GM23338 (cell line): ENCODE measurements at regions not wholly inside any gene's neighbourhood (a gene's known extent, or its start where the extent isn't known, plus 50 kb on each side); places are given as distances from the start of the nearest gene placed in this dataset.

Source experiments
- ATAC-seq: fragments of 200-7000 bp; cut with Tn5 transposase; 3 replicates; pipeline ENCODE4 v1.9.1; 2020
- DNase-seq: peaks from one replicate; pipeline ENCODE4 v3.0.0-alpha.2; 2015; ENCODE audit warnings: low spot score
- H2AFZ ChIP-seq: fragments of 200-600 bp; sonication (generic); 2 replicates; pipeline ENCODE4 v1.8.0; 2016; ENCODE audit warnings: antibody characterized with exemption, mild to moderate bottlenecking, moderate library complexity
- H3F3A ChIP-seq: fragments of 200-600 bp; sonication (generic); replicated peaks from 2 replicates; pipeline ENCODE4 v1.8.0; 2017; ENCODE audit warnings: antibody characterized with exemption, mixed run types, low read depth
- H3K27ac ChIP-seq: fragments of 200-600 bp; sonication (generic); 2 replicates; pipeline ENCODE4 v1.6.1; 2016; ENCODE audit warnings: low read depth
- H3K27me3 ChIP-seq: fragments of 200-600 bp; sonication (generic); 2 replicates; pipeline ENCODE4 v1.8.0; 2016; ENCODE audit warnings: mild to moderate bottlenecking, mixed run types, moderate library complexity; ENCODE audit not compliant: insufficient read depth
- H3K36me3 ChIP-seq: fragments of 200-600 bp; sonication (generic); 2 replicates; pipeline ENCODE4 v1.8.0; 2016; ENCODE audit warnings: mild to moderate bottlenecking; ENCODE audit not compliant: insufficient read depth
- H3K4me1 ChIP-seq: fragments of 200-600 bp; sonication (generic); 2 replicates; pipeline ENCODE4 v1.8.0; 2016; ENCODE audit warnings: mild to moderate bottlenecking, moderate library complexity; ENCODE audit not compliant: insufficient read depth
- H3K4me2 ChIP-seq: fragments of 200-600 bp; sonication (generic); 2 replicates; pipeline ENCODE4 v1.7.1; 2017; ENCODE audit warnings: mixed run types
- H3K4me3 ChIP-seq: fragments of 200-600 bp; sonication (generic); 2 replicates; pipeline ENCODE4 v1.6.1; 2016; ENCODE audit warnings: mixed run types
- H3K79me2 ChIP-seq: fragments of 200-600 bp; sonication (generic); replicated peaks from 2 replicates; pipeline ENCODE4 v1.8.0; 2017; ENCODE audit warnings: mild to moderate bottlenecking; ENCODE audit not compliant: insufficient read depth
- H3K9me2 ChIP-seq: fragments of 200-600 bp; sonication (generic); 2 replicates; pipeline ENCODE4 v1.8.0; 2017; ENCODE audit not compliant: insufficient read depth
- H4K20me1 ChIP-seq: fragments of 200-600 bp; sonication (generic); replicated peaks from 2 replicates; pipeline ENCODE4 v1.8.0; 2017; ENCODE audit warnings: mild to moderate bottlenecking; ENCODE audit not compliant: insufficient read depth
- H3K27ac Mint-ChIP-seq: 2 replicates; pipeline ENCODE4 v1.8.0; 2020; ENCODE audit warnings: inconsistent platforms, mild to moderate bottlenecking, moderate library complexity, mixed read lengths
- H3K27me3 Mint-ChIP-seq: 3 replicates; pipeline ENCODE4 v1.8.0; 2022; ENCODE audit warnings: low read depth, mild to moderate bottlenecking, moderate library complexity, mixed read lengths, inconsistent platforms; ENCODE audit not compliant: insufficient read depth, poor library complexity
- H3K36me3 Mint-ChIP-seq: 3 replicates; pipeline ENCODE4 v1.8.0; 2021; ENCODE audit warnings: low read depth, mild to moderate bottlenecking, inconsistent platforms, moderate library complexity, mixed read lengths
- H3K4me1 Mint-ChIP-seq: 3 replicates; pipeline ENCODE4 v1.8.0; 2020; ENCODE audit warnings: mild to moderate bottlenecking, inconsistent platforms, mixed read lengths
- H3K4me3 Mint-ChIP-seq: 3 replicates; pipeline ENCODE4 v1.8.0; 2021; ENCODE audit warnings: moderate library complexity, mild to moderate bottlenecking, inconsistent platforms, mixed read lengths
- H3K9me3 Mint-ChIP-seq: 3 replicates; pipeline ENCODE4 v1.8.0; 2020; ENCODE audit warnings: moderate library complexity, mild to moderate bottlenecking, inconsistent platforms, mixed read lengths
- EZH2 ChIP-seq: fragments of 200-600 bp; sonication (generic); IDR thresholded peaks from one replicate; pipeline ENCODE4 v1.8.0; 2017; ENCODE audit warnings: antibody characterized with exemption, mild to moderate bottlenecking, low read depth; ENCODE audit not compliant: unreplicated experiment
- JUNB ChIP-seq: IDR thresholded peaks from one replicate; pipeline ENCODE4 v1.6.1; 2016; ENCODE audit warnings: antibody characterized with exemption; ENCODE audit not compliant: unreplicated experiment
- NANOG ChIP-seq: IDR thresholded peaks from 2 replicates; pipeline ENCODE4 v1.6.1; 2016; ENCODE audit warnings: antibody characterized with exemption, borderline replicate concordance
- POLR2AphosphoS5 ChIP-seq: IDR thresholded peaks from 2 replicates; pipeline ENCODE4 v1.6.1; 2016; ENCODE audit warnings: antibody characterized with exemption, low read depth
- STAT1 ChIP-seq: IDR thresholded peaks from one replicate; pipeline ENCODE4 v1.6.1; 2016; ENCODE audit warnings: antibody characterized with exemption; ENCODE audit not compliant: unreplicated experiment
- ZNF331 ChIP-seq: fragments of 250-450 bp; sonication (Bioruptor Pico); IDR thresholded peaks from 2 replicates; pipeline ENCODE4 v1.5.0; 2020; ENCODE audit warnings: low read depth, mild to moderate bottlenecking, moderate library complexity
- TF ChIP-seq, protein P1 (sequence below): fragments of 250-450 bp; sonication (Bioruptor Pico); IDR thresholded peaks from 2 replicates; pipeline ENCODE4 v1.5.0; 2020; ENCODE audit warnings: mild to moderate bottlenecking, moderate library complexity
- TF ChIP-seq, protein P2 (sequence below), 2 experiments: fragments of 200-600 bp in 1 of 2; sonication (generic) in 1 of 2; conservative IDR thresholded peaks; 2 replicates each; pipeline versions ENCODE4 v1.5.1 to v1.6.1; 2016 to 2017; ENCODE audit warnings: antibody characterized with exemption in 2 of 2, low read depth in 2 of 2, mild to moderate bottlenecking in 2 of 2, moderate library complexity in 1 of 2

DNA sequence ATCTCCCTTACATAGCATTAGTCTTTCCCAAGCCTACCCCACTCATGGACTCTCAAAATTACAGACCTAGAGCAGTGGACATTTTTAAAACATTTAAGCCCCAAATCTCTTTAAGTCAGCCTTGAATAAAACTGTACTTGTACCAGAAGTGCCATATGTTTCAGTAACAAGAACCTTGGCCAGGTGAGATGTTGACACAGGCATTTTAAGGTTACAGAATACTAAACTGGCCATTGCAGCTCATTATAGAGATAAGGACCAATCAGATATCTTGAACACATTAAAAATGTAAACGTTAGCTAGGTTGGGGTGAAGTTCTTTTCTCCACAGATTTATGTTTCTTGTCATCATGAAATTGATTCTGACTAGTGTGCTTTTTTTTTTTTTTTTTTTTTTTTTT, 103.8 kb upstream of the MIER3 start:
- no peak for ATAC-seq
- DNase-seq = no peak
- no peaks in the 10 kb centered on the region for H3K9me3 Mint-ChIP-seq
- TF ChIP-seq ZNF331 (CRISPR knock-in tag) = no peak
- TF ChIP-seq, protein P1, sequence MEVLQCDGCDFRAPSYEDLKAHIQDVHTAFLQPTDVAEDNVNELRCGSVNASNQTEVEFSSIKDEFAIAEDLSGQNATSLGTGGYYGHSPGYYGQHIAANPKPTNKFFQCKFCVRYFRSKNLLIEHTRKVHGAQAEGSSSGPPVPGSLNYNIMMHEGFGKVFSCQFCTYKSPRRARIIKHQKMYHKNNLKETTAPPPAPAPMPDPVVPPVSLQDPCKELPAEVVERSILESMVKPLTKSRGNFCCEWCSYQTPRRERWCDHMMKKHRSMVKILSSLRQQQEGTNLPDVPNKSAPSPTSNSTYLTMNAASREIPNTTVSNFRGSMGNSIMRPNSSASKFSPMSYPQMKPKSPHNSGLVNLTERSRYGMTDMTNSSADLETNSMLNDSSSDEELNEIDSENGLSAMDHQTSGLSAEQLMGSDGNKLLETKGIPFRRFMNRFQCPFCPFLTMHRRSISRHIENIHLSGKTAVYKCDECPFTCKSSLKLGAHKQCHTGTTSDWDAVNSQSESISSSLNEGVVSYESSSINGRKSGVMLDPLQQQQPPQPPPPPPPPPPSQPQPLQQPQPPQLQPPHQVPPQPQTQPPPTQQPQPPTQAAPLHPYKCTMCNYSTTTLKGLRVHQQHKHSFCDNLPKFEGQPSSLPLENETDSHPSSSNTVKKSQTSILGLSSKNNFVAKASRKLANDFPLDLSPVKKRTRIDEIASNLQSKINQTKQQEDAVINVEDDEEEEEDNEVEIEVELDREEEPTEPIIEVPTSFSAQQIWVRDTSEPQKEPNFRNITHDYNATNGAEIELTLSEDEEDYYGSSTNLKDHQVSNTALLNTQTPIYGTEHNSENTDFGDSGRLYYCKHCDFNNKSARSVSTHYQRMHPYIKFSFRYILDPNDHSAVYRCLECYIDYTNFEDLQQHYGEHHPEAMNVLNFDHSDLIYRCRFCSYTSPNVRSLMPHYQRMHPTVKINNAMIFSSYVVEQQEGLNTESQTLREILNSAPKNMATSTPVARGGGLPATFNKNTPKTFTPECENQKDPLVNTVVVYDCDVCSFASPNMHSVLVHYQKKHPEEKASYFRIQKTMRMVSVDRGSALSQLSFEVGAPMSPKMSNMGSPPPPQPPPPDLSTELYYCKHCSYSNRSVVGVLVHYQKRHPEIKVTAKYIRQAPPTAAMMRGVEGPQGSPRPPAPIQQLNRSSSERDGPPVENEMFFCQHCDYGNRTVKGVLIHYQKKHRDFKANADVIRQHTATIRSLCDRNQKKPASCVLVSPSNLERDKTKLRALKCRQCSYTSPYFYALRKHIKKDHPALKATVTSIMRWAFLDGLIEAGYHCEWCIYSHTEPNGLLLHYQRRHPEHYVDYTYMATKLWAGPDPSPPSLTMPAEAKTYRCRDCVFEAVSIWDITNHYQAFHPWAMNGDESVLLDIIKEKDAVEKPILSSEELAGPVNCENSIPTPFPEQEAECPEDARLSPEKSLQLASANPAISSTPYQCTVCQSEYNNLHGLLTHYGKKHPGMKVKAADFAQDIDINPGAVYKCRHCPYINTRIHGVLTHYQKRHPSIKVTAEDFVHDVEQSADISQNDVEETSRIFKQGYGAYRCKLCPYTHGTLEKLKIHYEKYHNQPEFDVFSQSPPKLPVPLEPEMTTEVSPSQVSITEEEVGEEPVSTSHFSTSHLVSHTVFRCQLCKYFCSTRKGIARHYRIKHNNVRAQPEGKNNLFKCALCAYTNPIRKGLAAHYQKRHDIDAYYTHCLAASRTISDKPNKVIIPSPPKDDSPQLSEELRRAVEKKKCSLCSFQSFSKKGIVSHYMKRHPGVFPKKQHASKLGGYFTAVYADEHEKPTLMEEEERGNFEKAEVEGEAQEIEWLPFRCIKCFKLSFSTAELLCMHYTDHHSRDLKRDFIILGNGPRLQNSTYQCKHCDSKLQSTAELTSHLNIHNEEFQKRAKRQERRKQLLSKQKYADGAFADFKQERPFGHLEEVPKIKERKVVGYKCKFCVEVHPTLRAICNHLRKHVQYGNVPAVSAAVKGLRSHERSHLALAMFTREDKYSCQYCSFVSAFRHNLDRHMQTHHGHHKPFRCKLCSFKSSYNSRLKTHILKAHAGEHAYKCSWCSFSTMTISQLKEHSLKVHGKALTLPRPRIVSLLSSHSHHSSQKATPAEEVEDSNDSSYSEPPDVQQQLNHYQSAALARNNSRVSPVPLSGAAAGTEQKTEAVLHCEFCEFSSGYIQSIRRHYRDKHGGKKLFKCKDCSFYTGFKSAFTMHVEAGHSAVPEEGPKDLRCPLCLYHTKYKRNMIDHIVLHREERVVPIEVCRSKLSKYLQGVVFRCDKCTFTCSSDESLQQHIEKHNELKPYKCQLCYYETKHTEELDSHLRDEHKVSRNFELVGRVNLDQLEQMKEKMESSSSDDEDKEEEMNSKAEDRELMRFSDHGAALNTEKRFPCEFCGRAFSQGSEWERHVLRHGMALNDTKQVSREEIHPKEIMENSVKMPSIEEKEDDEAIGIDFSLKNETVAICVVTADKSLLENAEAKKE (CRISPR knock-in tag) = no peak
- TF ChIP-seq JUNB = no peak
- no peaks in the 10 kb centered on the region for H4K20me1 ChIP-seq
- no peak overlapping the region for H3K4me3 ChIP-seq
- H3K36me3 ChIP-seq = no peaks in the 10 kb centered on the region
- no peaks in the 10 kb centered on the region for H3K4me1 Mint-ChIP-seq
- H3F3A ChIP-seq = no peaks in the 10 kb centered on the region
- H3K4me2 ChIP-seq = no peak overlapping the region
- H2AFZ ChIP-seq = no peak overlapping the region
- peaks cover 7% of the 10 kb centered on the region; the same call in 1 of the 2 replicates for H3K9me2 ChIP-seq
- no peaks in the 10 kb centered on the region for H3K79me2 ChIP-seq
- no peak overlapping the region for H3K27ac ChIP-seq
- H3K27me3 Mint-ChIP-seq = no peaks in the 10 kb centered on the region
- H3K27me3 ChIP-seq = no peaks in the 10 kb centered on the region
- H3K36me3 Mint-ChIP-seq = no peaks in the 10 kb centered on the region
- H3K4me3 Mint-ChIP-seq = no peak overlapping the region
- no peaks in the 10 kb centered on the region for H3K4me1 ChIP-seq
- no peak overlapping the region for H3K27ac Mint-ChIP-seq

DNA sequence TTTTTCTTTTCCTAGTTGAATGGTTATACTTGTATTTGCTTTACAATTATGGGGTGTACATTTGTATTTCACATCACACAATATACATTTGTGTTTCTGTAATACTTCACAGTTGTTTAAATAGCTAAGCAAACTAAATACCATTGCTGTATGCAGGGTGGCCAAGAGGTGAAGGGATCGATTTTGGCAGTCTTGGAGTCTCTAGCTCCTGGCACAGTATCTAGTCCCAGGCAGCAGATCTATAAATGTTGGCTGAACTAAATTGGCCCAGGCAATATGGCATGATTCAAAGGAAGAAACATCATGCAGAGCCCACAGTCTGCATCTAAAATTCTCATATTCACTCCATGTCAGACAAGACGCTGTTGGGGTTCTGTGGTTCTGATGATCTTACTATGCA, 110.1 kb upstream of the GPBP1 start:
- Histone ChIP-seq H3F3A (no peaks in the 10 kb centered on the region), H3K4me3 (no peak overlapping the region), H3K36me3 (peaks cover 5% of the 10 kb centered on the region; the same call in 1 of the 2 replicates), H3K4me2 (no peak overlapping the region), H4K20me1 (no peaks in the 10 kb centered on the region), H2AFZ (no peak overlapping the region), H3K27me3 (no peaks in the 10 kb centered on the region), H3K79me2 (no peaks in the 10 kb centered on the region), H3K27ac (no peak overlapping the region), H3K4me1 (no peaks in the 10 kb centered on the region), H3K9me2 (peaks cover 14% of the 10 kb centered on the region; the same call in 1 of the 2 replicates)
- Mint-ChIP-seq H3K36me3 (peaks cover 6% of the 10 kb centered on the region; the same call in 1 of the 3 replicates), H3K4me1 (no peaks in the 10 kb centered on the region), H3K27ac (no peak overlapping the region), H3K9me3 (peaks cover 6% of the 10 kb centered on the region; the same call in 2 of the 3 replicates), H3K27me3 (peaks cover 10% of the 10 kb centered on the region), H3K4me3 (no peak overlapping the region)
- no peak for DNase-seq
- ATAC-seq = no peak
- TF ChIP-seq ZNF331 (CRISPR knock-in tag) = no peak
- TF ChIP-seq POLR2AphosphoS5 = no peak
- no peak for TF ChIP-seq STAT1
- TF ChIP-seq JUNB = no peak
- no peak for TF ChIP-seq NANOG
- no peak for TF ChIP-seq EZH2
- TF ChIP-seq, protein P2, sequence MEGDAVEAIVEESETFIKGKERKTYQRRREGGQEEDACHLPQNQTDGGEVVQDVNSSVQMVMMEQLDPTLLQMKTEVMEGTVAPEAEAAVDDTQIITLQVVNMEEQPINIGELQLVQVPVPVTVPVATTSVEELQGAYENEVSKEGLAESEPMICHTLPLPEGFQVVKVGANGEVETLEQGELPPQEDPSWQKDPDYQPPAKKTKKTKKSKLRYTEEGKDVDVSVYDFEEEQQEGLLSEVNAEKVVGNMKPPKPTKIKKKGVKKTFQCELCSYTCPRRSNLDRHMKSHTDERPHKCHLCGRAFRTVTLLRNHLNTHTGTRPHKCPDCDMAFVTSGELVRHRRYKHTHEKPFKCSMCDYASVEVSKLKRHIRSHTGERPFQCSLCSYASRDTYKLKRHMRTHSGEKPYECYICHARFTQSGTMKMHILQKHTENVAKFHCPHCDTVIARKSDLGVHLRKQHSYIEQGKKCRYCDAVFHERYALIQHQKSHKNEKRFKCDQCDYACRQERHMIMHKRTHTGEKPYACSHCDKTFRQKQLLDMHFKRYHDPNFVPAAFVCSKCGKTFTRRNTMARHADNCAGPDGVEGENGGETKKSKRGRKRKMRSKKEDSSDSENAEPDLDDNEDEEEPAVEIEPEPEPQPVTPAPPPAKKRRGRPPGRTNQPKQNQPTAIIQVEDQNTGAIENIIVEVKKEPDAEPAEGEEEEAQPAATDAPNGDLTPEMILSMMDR (conservative IDR thresholded peaks at IDR 0.05; ENCODE audit: low read depth in 2 of 2) = no peak
